Mesenchymal stem cell (in vitro differentiated cells and primary cell): ENCODE measurements at regions not wholly inside any gene's neighbourhood (a gene's known extent, or its start where the extent isn't known, plus 50 kb on each side); places are given as distances from the start of the nearest gene placed in this dataset.

Experiments
- DNase-seq: peaks from one replicate; pipeline ENCODE4 v3.0.0-alpha.2; 2013
- H2AFZ ChIP-seq: one replicate; pipeline ENCODE4 v1.6.1; 2013; ENCODE audit warnings: low read depth, mild to moderate bottlenecking, control low read depth, inconsistent platforms, low read length, moderate library complexity
- H2AK5ac ChIP-seq: 2 replicates; pipeline ENCODE4 v1.6.1; 2013; ENCODE audit warnings: low read length, moderate library complexity, mild to moderate bottlenecking, inconsistent platforms; ENCODE audit not compliant: severe bottlenecking
- H2BK120ac ChIP-seq: one replicate; pipeline ENCODE4 v1.6.1; 2013; ENCODE audit warnings: low read depth, mild to moderate bottlenecking, inconsistent platforms, low read length, moderate library complexity
- H2BK12ac ChIP-seq, 2 experiments: one replicate each; pipeline ENCODE4 v1.6.1; 2013; ENCODE audit warnings: inconsistent platforms in 2 of 2, low read length in 2 of 2, mild to moderate bottlenecking in 2 of 2, moderate library complexity in 2 of 2, control low read depth in 1 of 2
- H2BK15ac ChIP-seq: one replicate; pipeline ENCODE4 v1.6.1; 2013; ENCODE audit warnings: mild to moderate bottlenecking, low read depth, inconsistent platforms; ENCODE audit not compliant: poor library complexity, severe bottlenecking
- H2BK5ac ChIP-seq: 2 replicates; pipeline ENCODE4 v1.6.1; 2013; ENCODE audit warnings: low read depth, mild to moderate bottlenecking, low read length, control low read depth, inconsistent platforms; ENCODE audit not compliant: poor library complexity, severe bottlenecking
- H3K14ac ChIP-seq, 2 experiments: one replicate each; pipeline ENCODE4 v1.6.1; 2013; ENCODE audit warnings: inconsistent platforms in 2 of 2, low read length in 2 of 2, control low read depth in 1 of 2, mild to moderate bottlenecking in 1 of 2, moderate library complexity in 1 of 2
- H3K18ac ChIP-seq, 2 experiments: one replicate each; pipeline ENCODE4 v1.6.1; 2013; ENCODE audit warnings: inconsistent platforms in 2 of 2, low read length in 2 of 2, control low read depth in 1 of 2, low read depth in 1 of 2, mild to moderate bottlenecking in 1 of 2
- H3K23ac ChIP-seq, 2 experiments: one replicate each; pipeline ENCODE4 v1.6.1; 2013; ENCODE audit warnings: inconsistent platforms in 2 of 2, low read length in 2 of 2, mild to moderate bottlenecking in 2 of 2, moderate library complexity in 2 of 2, control low read depth in 1 of 2
- H3K27ac ChIP-seq: 2 replicates; pipeline ENCODE4 v1.5.1; 2013; ENCODE audit warnings: mild to moderate bottlenecking, moderate library complexity, low read length, control low read depth, inconsistent platforms; ENCODE audit not compliant: poor library complexity, severe bottlenecking
- H3K27me3 ChIP-seq, 2 experiments: 2 replicates each; pipeline versions ENCODE4 v1.6.1 to v1.7.0; 2013; ENCODE audit warnings: low read length in 2 of 2, mild to moderate bottlenecking in 2 of 2, moderate library complexity in 2 of 2, control low read depth in 1 of 2, inconsistent platforms in 1 of 2; ENCODE audit not compliant: control insufficient read depth in 1 of 2, insufficient read depth in 1 of 2
- H3K36me3 ChIP-seq, 2 experiments: 2 replicates each; pipeline versions ENCODE4 v1.6.1 to v1.7.0; 2013; ENCODE audit warnings: low read length in 2 of 2, control low read depth in 1 of 2, inconsistent platforms in 1 of 2, low read depth in 1 of 2, mild to moderate bottlenecking in 1 of 2; ENCODE audit not compliant: insufficient read depth in 2 of 2, control insufficient read depth in 1 of 2
- H3K4ac ChIP-seq, 2 experiments: one replicate each; pipeline ENCODE4 v1.6.1; 2013; ENCODE audit warnings: inconsistent platforms in 2 of 2, low read length in 2 of 2, mild to moderate bottlenecking in 2 of 2, moderate library complexity in 2 of 2, control low read depth in 1 of 2, low read depth in 1 of 2
- H3K4me1 ChIP-seq: 2 replicates; pipeline ENCODE4 v1.6.1; 2013; ENCODE audit warnings: low read depth, low read length, control low read depth; ENCODE audit not compliant: control insufficient read depth, insufficient read depth
- H3K4me2 ChIP-seq: 2 replicates; pipeline ENCODE4 v1.6.1; 2013; ENCODE audit warnings: low read length, mild to moderate bottlenecking, inconsistent platforms; ENCODE audit not compliant: poor library complexity, severe bottlenecking
- H3K4me3 ChIP-seq, 2 experiments: 2 replicates each; pipeline versions ENCODE4 v1.5.1 to v1.7.0; 2013; ENCODE audit warnings: low read length in 2 of 2, mild to moderate bottlenecking in 2 of 2, control low read depth in 1 of 2, low read depth in 1 of 2; ENCODE audit not compliant: insufficient read depth in 1 of 2
- H3K79me1 ChIP-seq: replicated peaks from 2 replicates; pipeline ENCODE4 v1.6.1; 2013; ENCODE audit warnings: mild to moderate bottlenecking, control low read depth, low read length, inconsistent platforms; ENCODE audit not compliant: poor library complexity, severe bottlenecking
- H3K9ac ChIP-seq: 2 replicates; pipeline ENCODE4 v1.7.0; 2013; ENCODE audit warnings: mild to moderate bottlenecking, low read length, moderate library complexity
- H3K9me3 ChIP-seq: 2 replicates; pipeline ENCODE4 v1.7.0; 2013; ENCODE audit warnings: mild to moderate bottlenecking, low read length; ENCODE audit not compliant: control insufficient read depth
- H4K8ac ChIP-seq: one replicate; pipeline ENCODE4 v1.6.1; 2013; ENCODE audit warnings: inconsistent platforms, mild to moderate bottlenecking, low read length, moderate library complexity
- H4K91ac ChIP-seq: one replicate; pipeline ENCODE4 v1.6.1; 2013; ENCODE audit warnings: mild to moderate bottlenecking, low read length, inconsistent platforms
- WGBS: methylation state at CpG from one replicate; pipeline ENCODE4 v1.1.7; 2013; ENCODE audit warnings: mixed read lengths; 5-methylcytosine and 5-hydroxymethylcytosine counted together

GRCh38 chr12:126819554-126819953, 1447.4 kb upstream of the TMEM132C start:
- Histone ChIP-seq H3K79me1 (no peaks in the 10 kb centered on the region), H3K4ac (no peak overlapping the region), H3K27ac (no peak overlapping the region), H2BK12ac (no peak overlapping the region), H2BK5ac (no peak overlapping the region), H3K14ac (no peak overlapping the region), H3K4me3 (no peak overlapping the region), H4K8ac (no peak overlapping the region), H3K27me3 (no peaks in the 10 kb centered on the region), H3K9me3 (peaks cover 20% of the 10 kb centered on the region), H3K18ac (no peak overlapping the region), H4K91ac (no peak overlapping the region), H3K4me2 (no peak overlapping the region), H3K23ac (no peak overlapping the region), H3K36me3 (no peaks in the 10 kb centered on the region), H2BK120ac (no peak overlapping the region), H3K9ac (no peak overlapping the region), H2AFZ (no peak overlapping the region), H3K4me1 (no peaks in the 10 kb centered on the region), H2AK5ac (no peak overlapping the region), H2BK15ac (no peak overlapping the region)
- 53% methylated on average over 2 of the region's 2 CpGs for WGBS
- no peak for DNase-seq

GRCh38 chr12:126830778-126831680, 1435.9 kb upstream of the TMEM132C start:
- H3K4ac ChIP-seq, result no peak overlapping the region
- H3K27me3 ChIP-seq, result no peaks in the 10 kb centered on the region
- H2BK15ac ChIP-seq, result no peak overlapping the region
- H3K4me1 ChIP-seq, result no peaks in the 10 kb centered on the region
- H3K4me2 ChIP-seq, result no peak overlapping the region
- no peak overlapping the region for H2BK12ac ChIP-seq
- H2AK5ac ChIP-seq, result no peak overlapping the region
- no peak overlapping the region for H3K4me3 ChIP-seq
- H2AFZ ChIP-seq, result no peak overlapping the region
- no peak for DNase-seq
- H3K18ac ChIP-seq, result no peak overlapping the region
- H3K27ac ChIP-seq, result no peak overlapping the region
- H3K36me3 ChIP-seq, result no peaks in the 10 kb centered on the region
- H3K9me3 ChIP-seq, result peaks cover 25% of the 10 kb centered on the region
- H2BK5ac ChIP-seq, result no peak overlapping the region
- no peak overlapping the region for H3K23ac ChIP-seq
- no peak overlapping the region for H3K9ac ChIP-seq
- WGBS, result 100% methylated on average over 2 of the region's 2 CpGs
- H2BK120ac ChIP-seq, result no peak overlapping the region
- H4K8ac ChIP-seq, result no peak overlapping the region
- no peak overlapping the region for H3K14ac ChIP-seq
- H4K91ac ChIP-seq, result no peak overlapping the region
- H3K79me1 ChIP-seq, result no peaks in the 10 kb centered on the region

- Histone ChIP-seq H3K4me1 (no peaks in the 10 kb centered on the region), H2AFZ (no peak overlapping the region), H2BK12ac (no peak overlapping the region), H3K36me3 (no peaks in the 10 kb centered on the region), H2BK15ac (no peak overlapping the region), H3K27ac (no peak overlapping the region), H3K4me3 (no peak overlapping the region), H3K23ac (no peak overlapping the region), H3K9me3 (peaks cover 46% of the 10 kb centered on the region), H3K18ac (no peak overlapping the region), H3K4ac (no peak overlapping the region), H3K27me3 (no peaks in the 10 kb centered on the region), H3K4me2 (no peak overlapping the region), H2BK120ac (no peak overlapping the region), H3K14ac (no peak overlapping the region), H4K91ac (no peak overlapping the region), H4K8ac (no peak overlapping the region), H2BK5ac (no peak overlapping the region), H3K9ac (no peak overlapping the region), H3K79me1 (no peaks in the 10 kb centered on the region), H2AK5ac (no peak overlapping the region)
- no peak for DNase-seq
- WGBS, result 16% methylated on average over 2 of the region's 2 CpGs
These were observed 1429.3 kb upstream of the TMEM132C start for GRCh38 chr12:126837697-126838096.

- H3K4ac ChIP-seq, result no peak overlapping the region
- 73% methylated on average over 9 of the region's 9 CpGs for WGBS
- H3K18ac ChIP-seq, result no peak overlapping the region
- no peak overlapping the region for H2BK12ac ChIP-seq
- H3K4me1 ChIP-seq, result no peaks in the 10 kb centered on the region
- DNase-seq, result no peak
- no peak overlapping the region for H3K23ac ChIP-seq
- H3K27ac ChIP-seq, result no peak overlapping the region
- H3K27me3 ChIP-seq, result no peaks in the 10 kb centered on the region
- H3K9ac ChIP-seq, result no peak overlapping the region
- H3K9me3 ChIP-seq, result peaks cover 2% of the 10 kb centered on the region
- no peaks in the 10 kb centered on the region for H3K36me3 ChIP-seq
- H3K4me2 ChIP-seq, result no peak overlapping the region
- H3K14ac ChIP-seq, result no peak overlapping the region
- no peak overlapping the region for H4K91ac ChIP-seq
- no peak overlapping the region for H2BK5ac ChIP-seq
- H2AK5ac ChIP-seq, result no peak overlapping the region
- no peak overlapping the region for H4K8ac ChIP-seq
- H2BK15ac ChIP-seq, result no peak overlapping the region
- H2BK120ac ChIP-seq, result no peak overlapping the region
- H3K79me1 ChIP-seq, result no peaks in the 10 kb centered on the region
- no peak overlapping the region for H2AFZ ChIP-seq
- H3K4me3 ChIP-seq, result no peak overlapping the region
These were observed 1422.9 kb upstream of the TMEM132C start for GRCh38 chr12:126843915-126844669.
